ENCODE measurements at regions not wholly inside any gene's neighbourhood (a gene's known extent, or its start where the extent isn't known, plus 50 kb on each side); places are given as distances from the start of the nearest gene placed in this dataset.
A peak's percentile ranks its signal among the peaks of the same experiment; 100 is the strongest.

- no peak overlapping the region for H3K4me3 ChIP-seq (ENCODE audit: low read depth, low read length)
- DNase-seq (ENCODE audit: low read depth): no peak
- no peak for TF ChIP-seq CTCF (IDR thresholded peaks at IDR 0.05; ENCODE audit: low read depth, low read length, missing control alignments)
Observed at GRCh38 chr2:144326825-144327224, 193.1 kb downstream of the ZEB2 start.

- TF ChIP-seq CTCF (IDR thresholded peaks at IDR 0.05; ENCODE audit: low read depth, low read length, missing control alignments): no peak
- H3K4me3 ChIP-seq (ENCODE audit: low read depth, low read length): peak overlapping the region; percentile 16
- peak; percentile 53 for DNase-seq (ENCODE audit: low read depth)
Observed at GRCh38 chr2:144325086-144325485, 194.8 kb downstream of the ZEB2 start.

- TF ChIP-seq CTCF (IDR thresholded peaks at IDR 0.05; ENCODE audit: low read depth, low read length, missing control alignments): no peak
- H3K4me3 ChIP-seq (ENCODE audit: low read depth, low read length): peak overlapping the region; percentile 31; the same call in 1 of the 2 replicates
- peak; percentile 41 for DNase-seq (ENCODE audit: low read depth)
Observed at GRCh38 chr2:144324446-144325045, 195.4 kb downstream of the ZEB2 start.

GRCh38 chr2:144323946-144324345, 196.0 kb downstream of the ZEB2 start:
- no peak overlapping the region for H3K4me3 ChIP-seq (ENCODE audit: low read depth, low read length)
- no peak for TF ChIP-seq CTCF (IDR thresholded peaks at IDR 0.05; ENCODE audit: low read depth, low read length, missing control alignments)
- no peak for DNase-seq (ENCODE audit: low read depth)

GRCh38 chr2:144322379-144322778, 197.5 kb downstream of the ZEB2 start:
- DNase-seq (ENCODE audit: low read depth): no peak
- TF ChIP-seq CTCF (IDR thresholded peaks at IDR 0.05; ENCODE audit: low read depth, low read length, missing control alignments): no peak
- H3K4me3 ChIP-seq (ENCODE audit: low read depth, low read length): no peak overlapping the region

- no peak for TF ChIP-seq CTCF (IDR thresholded peaks at IDR 0.05; ENCODE audit: low read depth, low read length, missing control alignments)
- DNase-seq (ENCODE audit: low read depth): no peak
- no peak overlapping the region for H3K4me3 ChIP-seq (ENCODE audit: low read depth, low read length)
Observed at GRCh38 chr2:144320491-144320890, 199.4 kb downstream of the ZEB2 start.

- H3K4me3 ChIP-seq (ENCODE audit: low read depth, low read length): no peak overlapping the region
- DNase-seq (ENCODE audit: low read depth): no peak
- no peak for TF ChIP-seq CTCF (IDR thresholded peaks at IDR 0.05; ENCODE audit: low read depth, low read length, missing control alignments)
Observed at GRCh38 chr2:144317071-144317738, 202.7 kb downstream of the ZEB2 start.

All from GM12864 (cell line).